22Rv1 (cell line): ENCODE measurements at regions not wholly inside any gene's neighbourhood (a gene's known extent, or its start where the extent isn't known, plus 50 kb on each side); places are given as distances from the start of the nearest gene placed in this dataset.

Experiments used
- ZFX ChIP-seq: fragments of 450-650 bp; IDR thresholded peaks from 2 replicates; pipeline ENCODE4 v1.6.1; 2017; ENCODE audit warnings: antibody characterized with exemption, borderline replicate concordance
- TF ChIP-seq, protein P1 (sequence below): fragments of 450-650 bp; IDR thresholded peaks from 2 replicates; pipeline ENCODE4 v1.5.1; 2017; ENCODE audit warnings: mild to moderate bottlenecking

DNA sequence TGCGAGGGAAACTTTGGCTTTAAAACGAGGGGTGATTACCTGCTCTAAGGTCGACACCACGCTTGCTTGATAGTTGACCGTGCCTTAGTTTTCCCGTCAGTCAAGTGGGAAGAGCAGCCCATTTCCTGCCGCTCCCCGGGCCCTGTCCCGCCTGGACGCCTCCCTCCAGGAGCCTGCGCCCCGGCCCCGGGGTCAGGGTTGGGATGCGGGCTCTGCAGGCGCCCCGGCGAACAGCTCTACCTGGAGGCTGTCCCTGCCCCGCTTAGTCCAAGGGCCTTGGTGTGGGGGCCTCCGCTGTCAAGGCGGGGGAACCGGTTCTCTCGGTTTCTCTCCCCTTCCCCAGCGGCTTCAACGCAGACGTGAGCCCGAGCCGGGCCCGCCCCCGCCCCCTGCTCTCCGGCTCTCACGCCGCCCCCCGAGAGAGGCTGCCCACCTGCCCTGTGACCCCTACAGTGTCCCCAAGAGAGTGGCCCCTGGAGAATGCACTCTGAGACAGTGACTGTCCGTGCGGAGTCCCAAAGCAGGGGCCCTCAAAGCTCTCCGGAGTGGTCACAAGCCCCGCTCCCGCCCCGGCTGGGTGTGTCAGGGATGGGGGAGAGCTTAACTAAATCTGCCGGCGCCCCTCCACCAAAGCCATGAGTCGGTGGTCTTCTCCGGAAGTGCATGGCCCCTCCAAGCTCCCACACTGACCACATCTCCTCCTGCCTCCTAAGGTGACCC, 117.4 kb upstream of the SMURF2 start:
- TF ChIP-seq, protein P1, sequence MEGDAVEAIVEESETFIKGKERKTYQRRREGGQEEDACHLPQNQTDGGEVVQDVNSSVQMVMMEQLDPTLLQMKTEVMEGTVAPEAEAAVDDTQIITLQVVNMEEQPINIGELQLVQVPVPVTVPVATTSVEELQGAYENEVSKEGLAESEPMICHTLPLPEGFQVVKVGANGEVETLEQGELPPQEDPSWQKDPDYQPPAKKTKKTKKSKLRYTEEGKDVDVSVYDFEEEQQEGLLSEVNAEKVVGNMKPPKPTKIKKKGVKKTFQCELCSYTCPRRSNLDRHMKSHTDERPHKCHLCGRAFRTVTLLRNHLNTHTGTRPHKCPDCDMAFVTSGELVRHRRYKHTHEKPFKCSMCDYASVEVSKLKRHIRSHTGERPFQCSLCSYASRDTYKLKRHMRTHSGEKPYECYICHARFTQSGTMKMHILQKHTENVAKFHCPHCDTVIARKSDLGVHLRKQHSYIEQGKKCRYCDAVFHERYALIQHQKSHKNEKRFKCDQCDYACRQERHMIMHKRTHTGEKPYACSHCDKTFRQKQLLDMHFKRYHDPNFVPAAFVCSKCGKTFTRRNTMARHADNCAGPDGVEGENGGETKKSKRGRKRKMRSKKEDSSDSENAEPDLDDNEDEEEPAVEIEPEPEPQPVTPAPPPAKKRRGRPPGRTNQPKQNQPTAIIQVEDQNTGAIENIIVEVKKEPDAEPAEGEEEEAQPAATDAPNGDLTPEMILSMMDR: no peak
- TF ChIP-seq ZFX: no peak
